ENCODE measurements at regions not wholly inside any gene's neighbourhood (a gene's known extent, or its start where the extent isn't known, plus 50 kb on each side); places are given as distances from the start of the nearest gene placed in this dataset.

GRCh38 chr2:121004359-121004758 lies 268.7 kb downstream of the GLI2 start:
- no peak for TF ChIP-seq POLR2A (IDR thresholded peaks at IDR 0.05)
- no peak for TF ChIP-seq CTCF (IDR thresholded peaks at IDR 0.05)

Data from upper lobe of left lung (tissue), 4 donors.